HepG2 (cell line): ENCODE measurements at regions not wholly inside any gene's neighbourhood (a gene's known extent, or its start where the extent isn't known, plus 50 kb on each side); places are given as distances from the start of the nearest gene placed in this dataset.

Source experiments
- PRPF4 ChIP-seq: fragments of 200-400 bp; formaldehyde crosslinking; IDR thresholded peaks from 2 replicates; pipeline ENCODE4 v1.6.1; 2016; ENCODE audit warnings: low read length, low read depth; ENCODE audit not compliant: poor library complexity, severe bottlenecking
- TF ChIP-seq, protein P1 (sequence below), 2 experiments: fragments of 450-650 bp in 1 of 2; sonication (generic) in 1 of 2; formaldehyde crosslinking in 1 of 2; IDR thresholded peaks; 2 replicates each; pipeline versions ENCODE4 v1.6.1 to v1.8.0; 2016 to 2022; ENCODE audit warnings: antibody characterized with exemption in 1 of 2, mild to moderate bottlenecking in 1 of 2, missing genetic modification reagents in 1 of 2

- TF ChIP-seq, protein P1, sequence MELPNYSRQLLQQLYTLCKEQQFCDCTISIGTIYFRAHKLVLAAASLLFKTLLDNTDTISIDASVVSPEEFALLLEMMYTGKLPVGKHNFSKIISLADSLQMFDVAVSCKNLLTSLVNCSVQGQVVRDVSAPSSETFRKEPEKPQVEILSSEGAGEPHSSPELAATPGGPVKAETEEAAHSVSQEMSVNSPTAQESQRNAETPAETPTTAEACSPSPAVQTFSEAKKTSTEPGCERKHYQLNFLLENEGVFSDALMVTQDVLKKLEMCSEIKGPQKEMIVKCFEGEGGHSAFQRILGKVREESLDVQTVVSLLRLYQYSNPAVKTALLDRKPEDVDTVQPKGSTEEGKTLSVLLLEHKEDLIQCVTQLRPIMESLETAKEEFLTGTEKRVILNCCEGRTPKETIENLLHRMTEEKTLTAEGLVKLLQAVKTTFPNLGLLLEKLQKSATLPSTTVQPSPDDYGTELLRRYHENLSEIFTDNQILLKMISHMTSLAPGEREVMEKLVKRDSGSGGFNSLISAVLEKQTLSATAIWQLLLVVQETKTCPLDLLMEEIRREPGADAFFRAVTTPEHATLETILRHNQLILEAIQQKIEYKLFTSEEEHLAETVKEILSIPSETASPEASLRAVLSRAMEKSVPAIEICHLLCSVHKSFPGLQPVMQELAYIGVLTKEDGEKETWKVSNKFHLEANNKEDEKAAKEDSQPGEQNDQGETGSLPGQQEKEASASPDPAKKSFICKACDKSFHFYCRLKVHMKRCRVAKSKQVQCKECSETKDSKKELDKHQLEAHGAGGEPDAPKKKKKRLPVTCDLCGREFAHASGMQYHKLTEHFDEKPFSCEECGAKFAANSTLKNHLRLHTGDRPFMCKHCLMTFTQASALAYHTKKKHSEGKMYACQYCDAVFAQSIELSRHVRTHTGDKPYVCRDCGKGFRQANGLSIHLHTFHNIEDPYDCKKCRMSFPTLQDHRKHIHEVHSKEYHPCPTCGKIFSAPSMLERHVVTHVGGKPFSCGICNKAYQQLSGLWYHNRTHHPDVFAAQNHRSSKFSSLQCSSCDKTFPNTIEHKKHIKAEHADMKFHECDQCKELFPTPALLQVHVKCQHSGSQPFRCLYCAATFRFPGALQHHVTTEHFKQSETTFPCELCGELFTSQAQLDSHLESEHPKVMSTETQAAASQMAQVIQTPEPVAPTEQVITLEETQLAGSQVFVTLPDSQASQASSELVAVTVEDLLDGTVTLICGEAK (IDR thresholded peaks at IDR 0.05): no peak
- TF ChIP-seq, protein P1 (CRISPR knock-in tag; IDR thresholded peaks at IDR 0.05): no peak
- no peak for TF ChIP-seq PRPF4
Measured at GRCh38 chr3:72009851-72010443, 225.0 kb upstream of the PROK2 start.
